Neural cell (in vitro differentiated cells): ENCODE measurements at regions not wholly inside any gene's neighbourhood (a gene's known extent, or its start where the extent isn't known, plus 50 kb on each side); places are given as distances from the start of the nearest gene placed in this dataset.

Experiments
- H2AFZ ChIP-seq: fragments of 200-600, 300-800 bp; sonication (generic), shearing (Covaris generic); 2 replicates; pipeline ENCODE4 v1.6.0; 2014; ENCODE audit warnings: low read depth, mild to moderate bottlenecking, antibody characterized with exemption, low read length, moderate library complexity
- H3F3A ChIP-seq: fragments of 200-600 bp; shearing (Covaris generic); 2 replicates; pipeline ENCODE4 v1.6.1; 2016; ENCODE audit warnings: mild to moderate bottlenecking, moderate library complexity, mixed read lengths, antibody characterized with exemption, low read length; ENCODE audit not compliant: insufficient read depth, poor library complexity, severe bottlenecking
- H3K27ac ChIP-seq: fragments of 200-600, 300-800 bp; sonication (generic), shearing (Covaris generic); 2 replicates; pipeline ENCODE4 v1.5.1; 2014; ENCODE audit warnings: mild to moderate bottlenecking, low read length, moderate library complexity
- H3K27me3 ChIP-seq: fragments of 300-800, 200-600 bp; sonication (generic), shearing (Covaris generic); 2 replicates; pipeline ENCODE4 v1.6.0; 2014; ENCODE audit warnings: mild to moderate bottlenecking, low read depth, low read length, moderate library complexity; ENCODE audit not compliant: insufficient read depth
- H3K36me3 ChIP-seq: fragments of 300-800, 200-600 bp; sonication (generic), shearing (Covaris generic); 2 replicates; pipeline ENCODE4 v1.5.1; 2014; ENCODE audit warnings: mild to moderate bottlenecking, antibody characterized with exemption, low read length, moderate library complexity; ENCODE audit not compliant: insufficient read depth
- H3K4me2 ChIP-seq: fragments of 300-800, 200-600 bp; sonication (generic), shearing (Covaris generic); 2 replicates; pipeline ENCODE4 v1.6.0; 2014; ENCODE audit warnings: mild to moderate bottlenecking, low read length
- H3K4me3 ChIP-seq: fragments of 300-800, 200-600 bp; sonication (generic), shearing (Covaris generic); 2 replicates; pipeline ENCODE4 v1.5.1; 2014; ENCODE audit warnings: mild to moderate bottlenecking, low read length, moderate library complexity
- H3K79me2 ChIP-seq: fragments of 200-600 bp; shearing (Covaris generic); replicated peaks from 2 replicates; pipeline ENCODE4 v1.6.0; 2014; ENCODE audit warnings: mild to moderate bottlenecking, low read length, moderate library complexity; ENCODE audit not compliant: insufficient read depth
- H3K9ac ChIP-seq: fragments of 300-800, 200-600 bp; sonication (generic), shearing (Covaris generic); 2 replicates; pipeline ENCODE4 v1.6.1; 2016; ENCODE audit warnings: mild to moderate bottlenecking, low read length, mixed read lengths
- H3K9me2 ChIP-seq: fragments of 200-600 bp; shearing (Covaris generic); 2 replicates; pipeline ENCODE4 v1.6.1; 2016; ENCODE audit warnings: mild to moderate bottlenecking, low read length, mixed read lengths; ENCODE audit not compliant: insufficient read depth
- H3K9me3 ChIP-seq: fragments of 200-600, 300-800 bp; sonication (generic), shearing (Covaris generic); 2 replicates; pipeline ENCODE4 v1.6.1; 2016; ENCODE audit warnings: mild to moderate bottlenecking, mixed run types, low read length, moderate library complexity, mixed read lengths
- H4K20me1 ChIP-seq: fragments of 200-600 bp; shearing (Covaris generic); 2 replicates; pipeline ENCODE4 v1.6.1; 2016; ENCODE audit warnings: mild to moderate bottlenecking, mixed run types; ENCODE audit not compliant: insufficient read depth
- EP300 ChIP-seq: fragments of 450-650 bp; conservative IDR thresholded peaks from 2 replicates; pipeline ENCODE4 v1.6.1; 2014; ENCODE audit warnings: antibody characterized with exemption, mild to moderate bottlenecking, moderate library complexity; ENCODE audit not compliant: poor library complexity, severe bottlenecking
- EZH2 ChIP-seq: fragments of 200-600, 300-800 bp; shearing (Covaris generic), sonication (generic); IDR thresholded peaks from 2 replicates; pipeline ENCODE4 v1.6.1; 2014; ENCODE audit warnings: antibody characterized with exemption, low read length, borderline replicate concordance, mild to moderate bottlenecking; ENCODE audit not compliant: insufficient read depth, poor library complexity, severe bottlenecking
- MXI1 ChIP-seq: fragments of 450-650 bp; conservative IDR thresholded peaks from 2 replicates; pipeline ENCODE4 v1.6.1; 2014; ENCODE audit warnings: antibody characterized with exemption, mild to moderate bottlenecking; ENCODE audit not compliant: poor library complexity, severe bottlenecking
- POLR2AphosphoS5 ChIP-seq: IDR thresholded peaks from 2 replicates; pipeline ENCODE4 v1.6.1; 2012
- RAD21 ChIP-seq: fragments of 450-650 bp; conservative IDR thresholded peaks from 2 replicates; pipeline ENCODE4 v1.6.1; 2014; ENCODE audit warnings: antibody characterized with exemption, mild to moderate bottlenecking, moderate library complexity
- SMC3 ChIP-seq: fragments of 450-650 bp; conservative IDR thresholded peaks from 2 replicates; pipeline ENCODE4 v1.6.1; 2014; ENCODE audit warnings: antibody characterized with exemption, mild to moderate bottlenecking, moderate library complexity; ENCODE audit not compliant: poor library complexity
- TAF1 ChIP-seq: IDR thresholded peaks from 2 replicates; pipeline ENCODE4 v1.6.1; 2012; ENCODE audit warnings: low read depth
- TF ChIP-seq, protein P1 (sequence below): fragments of 450-650 bp; IDR thresholded peaks from 2 replicates; pipeline ENCODE4 v1.5.1; 2014; ENCODE audit warnings: antibody characterized with exemption, mild to moderate bottlenecking, moderate library complexity; ENCODE audit not compliant: poor library complexity, severe bottlenecking
- TF ChIP-seq, protein P2 (sequence below): IDR thresholded peaks from 2 replicates; pipeline ENCODE4 v1.6.1; 2012; ENCODE audit warnings: borderline replicate concordance

DNA sequence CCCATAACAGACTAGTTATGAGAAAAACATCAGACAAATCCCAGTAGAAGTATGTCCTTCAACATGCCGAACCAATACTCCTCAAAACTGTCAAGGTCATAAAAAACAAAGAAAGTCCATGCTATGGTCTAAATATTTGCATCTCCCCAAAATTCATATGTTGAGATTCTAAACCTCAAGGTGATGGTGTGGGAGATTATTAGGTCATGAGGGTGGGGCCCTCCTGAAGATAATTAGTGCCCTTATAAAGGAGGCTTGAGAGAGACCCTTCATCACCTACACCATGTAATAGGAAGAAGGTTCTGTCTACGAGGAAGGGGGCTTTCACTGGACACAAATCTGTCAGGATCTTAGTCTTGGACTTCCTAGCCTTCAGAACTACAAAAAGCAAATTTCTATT is 118.6 kb upstream of the GUCY1A2 start:
- H3F3A ChIP-seq = no peaks in the 10 kb centered on the region
- H3K27ac ChIP-seq = no peak overlapping the region
- no peak overlapping the region for H3K9ac ChIP-seq
- H3K27me3 ChIP-seq = no peaks in the 10 kb centered on the region
- no peak overlapping the region for H2AFZ ChIP-seq
- no peak for TF ChIP-seq TAF1
- no peak for TF ChIP-seq SMC3
- TF ChIP-seq, protein P1, sequence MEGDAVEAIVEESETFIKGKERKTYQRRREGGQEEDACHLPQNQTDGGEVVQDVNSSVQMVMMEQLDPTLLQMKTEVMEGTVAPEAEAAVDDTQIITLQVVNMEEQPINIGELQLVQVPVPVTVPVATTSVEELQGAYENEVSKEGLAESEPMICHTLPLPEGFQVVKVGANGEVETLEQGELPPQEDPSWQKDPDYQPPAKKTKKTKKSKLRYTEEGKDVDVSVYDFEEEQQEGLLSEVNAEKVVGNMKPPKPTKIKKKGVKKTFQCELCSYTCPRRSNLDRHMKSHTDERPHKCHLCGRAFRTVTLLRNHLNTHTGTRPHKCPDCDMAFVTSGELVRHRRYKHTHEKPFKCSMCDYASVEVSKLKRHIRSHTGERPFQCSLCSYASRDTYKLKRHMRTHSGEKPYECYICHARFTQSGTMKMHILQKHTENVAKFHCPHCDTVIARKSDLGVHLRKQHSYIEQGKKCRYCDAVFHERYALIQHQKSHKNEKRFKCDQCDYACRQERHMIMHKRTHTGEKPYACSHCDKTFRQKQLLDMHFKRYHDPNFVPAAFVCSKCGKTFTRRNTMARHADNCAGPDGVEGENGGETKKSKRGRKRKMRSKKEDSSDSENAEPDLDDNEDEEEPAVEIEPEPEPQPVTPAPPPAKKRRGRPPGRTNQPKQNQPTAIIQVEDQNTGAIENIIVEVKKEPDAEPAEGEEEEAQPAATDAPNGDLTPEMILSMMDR = no peak
- H3K36me3 ChIP-seq = no peaks in the 10 kb centered on the region
- no peaks in the 10 kb centered on the region for H3K9me3 ChIP-seq
- H3K79me2 ChIP-seq = no peaks in the 10 kb centered on the region
- H3K9me2 ChIP-seq = no peaks in the 10 kb centered on the region
- no peak overlapping the region for H3K4me3 ChIP-seq
- no peak overlapping the region for H3K4me2 ChIP-seq
- H4K20me1 ChIP-seq = no peaks in the 10 kb centered on the region

DNA sequence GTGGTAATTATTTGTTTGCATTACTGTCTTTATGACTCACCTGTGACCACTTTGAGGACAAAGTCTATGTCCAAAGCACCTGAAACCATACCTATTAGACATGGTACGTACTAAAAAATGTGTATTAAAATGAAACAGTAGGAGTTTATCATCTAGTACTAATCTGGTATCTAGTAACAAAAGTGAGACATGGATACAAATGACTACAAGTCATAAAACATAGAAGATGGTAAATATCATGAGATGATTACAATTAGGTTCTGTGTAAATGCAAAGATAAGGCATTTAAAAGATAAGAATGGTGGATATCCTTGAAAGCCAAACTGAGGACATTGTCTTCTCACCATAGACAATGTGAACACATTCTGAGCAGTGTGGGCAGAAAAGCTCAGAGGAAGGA is 113.5 kb upstream of the GUCY1A2 start:
- no peak overlapping the region for H3K9ac ChIP-seq
- no peak overlapping the region for H3K27ac ChIP-seq
- H4K20me1 ChIP-seq = no peaks in the 10 kb centered on the region
- H2AFZ ChIP-seq = no peak overlapping the region
- no peaks in the 10 kb centered on the region for H3K9me2 ChIP-seq
- H3F3A ChIP-seq = no peaks in the 10 kb centered on the region
- no peaks in the 10 kb centered on the region for H3K9me3 ChIP-seq
- H3K4me2 ChIP-seq = no peak overlapping the region
- no peak overlapping the region for H3K4me3 ChIP-seq
- H3K79me2 ChIP-seq = no peaks in the 10 kb centered on the region
- H3K36me3 ChIP-seq = no peaks in the 10 kb centered on the region
- H3K27me3 ChIP-seq = no peaks in the 10 kb centered on the region
- no peak for TF ChIP-seq SMC3
- no peak for TF ChIP-seq MXI1
- TF ChIP-seq RAD21 = no peak
- TF ChIP-seq, protein P2, sequence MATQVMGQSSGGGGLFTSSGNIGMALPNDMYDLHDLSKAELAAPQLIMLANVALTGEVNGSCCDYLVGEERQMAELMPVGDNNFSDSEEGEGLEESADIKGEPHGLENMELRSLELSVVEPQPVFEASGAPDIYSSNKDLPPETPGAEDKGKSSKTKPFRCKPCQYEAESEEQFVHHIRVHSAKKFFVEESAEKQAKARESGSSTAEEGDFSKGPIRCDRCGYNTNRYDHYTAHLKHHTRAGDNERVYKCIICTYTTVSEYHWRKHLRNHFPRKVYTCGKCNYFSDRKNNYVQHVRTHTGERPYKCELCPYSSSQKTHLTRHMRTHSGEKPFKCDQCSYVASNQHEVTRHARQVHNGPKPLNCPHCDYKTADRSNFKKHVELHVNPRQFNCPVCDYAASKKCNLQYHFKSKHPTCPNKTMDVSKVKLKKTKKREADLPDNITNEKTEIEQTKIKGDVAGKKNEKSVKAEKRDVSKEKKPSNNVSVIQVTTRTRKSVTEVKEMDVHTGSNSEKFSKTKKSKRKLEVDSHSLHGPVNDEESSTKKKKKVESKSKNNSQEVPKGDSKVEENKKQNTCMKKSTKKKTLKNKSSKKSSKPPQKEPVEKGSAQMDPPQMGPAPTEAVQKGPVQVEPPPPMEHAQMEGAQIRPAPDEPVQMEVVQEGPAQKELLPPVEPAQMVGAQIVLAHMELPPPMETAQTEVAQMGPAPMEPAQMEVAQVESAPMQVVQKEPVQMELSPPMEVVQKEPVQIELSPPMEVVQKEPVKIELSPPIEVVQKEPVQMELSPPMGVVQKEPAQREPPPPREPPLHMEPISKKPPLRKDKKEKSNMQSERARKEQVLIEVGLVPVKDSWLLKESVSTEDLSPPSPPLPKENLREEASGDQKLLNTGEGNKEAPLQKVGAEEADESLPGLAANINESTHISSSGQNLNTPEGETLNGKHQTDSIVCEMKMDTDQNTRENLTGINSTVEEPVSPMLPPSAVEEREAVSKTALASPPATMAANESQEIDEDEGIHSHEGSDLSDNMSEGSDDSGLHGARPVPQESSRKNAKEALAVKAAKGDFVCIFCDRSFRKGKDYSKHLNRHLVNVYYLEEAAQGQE = no peak
- no peak for TF ChIP-seq TAF1
- TF ChIP-seq, protein P1 = no peak
- TF ChIP-seq EZH2 = no peak
- no peak for TF ChIP-seq POLR2AphosphoS5
- no peak for TF ChIP-seq EP300
